ENCODE measurements at regions not wholly inside any gene's neighbourhood (a gene's known extent, or its start where the extent isn't known, plus 50 kb on each side); places are given as distances from the start of the nearest gene placed in this dataset.

DNA sequence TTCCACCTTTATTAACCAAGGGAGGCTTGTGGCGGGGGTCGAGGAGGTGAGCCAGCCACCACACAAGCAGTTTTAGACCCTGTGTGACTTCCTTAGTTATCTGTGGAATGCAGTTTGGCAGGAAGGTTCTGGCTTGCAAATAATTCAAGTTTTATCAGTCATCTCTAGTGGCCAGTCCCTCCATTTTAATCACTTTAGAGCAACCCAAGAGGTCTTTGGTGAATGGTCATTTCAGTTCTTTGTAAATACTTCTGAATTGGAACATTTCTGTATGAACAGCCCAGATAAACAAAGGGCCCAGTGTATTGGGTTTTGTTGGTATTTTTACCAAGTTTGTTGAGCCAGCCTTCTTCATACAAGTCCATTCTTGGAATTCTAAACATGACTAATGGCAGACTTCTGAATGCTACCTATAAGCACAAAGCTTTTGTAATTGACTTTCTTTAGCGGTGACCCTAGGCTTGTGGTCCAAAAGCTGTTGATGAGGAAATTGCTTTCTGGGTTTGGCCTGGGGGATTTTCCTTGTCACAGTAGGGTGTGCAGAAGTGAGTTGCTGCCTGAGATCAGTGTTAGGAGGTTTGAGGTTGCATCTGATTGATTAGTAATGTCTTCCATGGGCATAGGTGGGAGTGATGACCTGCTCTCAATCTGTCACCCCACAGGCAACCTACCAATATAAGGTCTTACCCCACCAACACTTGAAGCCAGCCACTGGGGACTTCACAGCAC, 193.3 kb upstream of the TOPAZ1 start:
- peaks cover 8% of the 10 kb centered on the region for H3K79me2 ChIP-seq (ENCODE audit: insufficient read depth, low read length)
- no peak overlapping the region for H2AFZ ChIP-seq (ENCODE audit: low read length)
- peak overlapping the region; percentile 16 for H3K4me2 ChIP-seq (ENCODE audit: insufficient read depth, low read length)
- H3K4me1 ChIP-seq (ENCODE audit: insufficient read depth, low read length) = peaks cover 2% of the 10 kb centered on the region
- H3K27ac ChIP-seq (ENCODE audit: low read depth, low read length) = no peak overlapping the region
- peaks cover 2% of the 10 kb centered on the region for H4K20me1 ChIP-seq (ENCODE audit: insufficient read depth, low read length)
- TF ChIP-seq, protein P1, sequence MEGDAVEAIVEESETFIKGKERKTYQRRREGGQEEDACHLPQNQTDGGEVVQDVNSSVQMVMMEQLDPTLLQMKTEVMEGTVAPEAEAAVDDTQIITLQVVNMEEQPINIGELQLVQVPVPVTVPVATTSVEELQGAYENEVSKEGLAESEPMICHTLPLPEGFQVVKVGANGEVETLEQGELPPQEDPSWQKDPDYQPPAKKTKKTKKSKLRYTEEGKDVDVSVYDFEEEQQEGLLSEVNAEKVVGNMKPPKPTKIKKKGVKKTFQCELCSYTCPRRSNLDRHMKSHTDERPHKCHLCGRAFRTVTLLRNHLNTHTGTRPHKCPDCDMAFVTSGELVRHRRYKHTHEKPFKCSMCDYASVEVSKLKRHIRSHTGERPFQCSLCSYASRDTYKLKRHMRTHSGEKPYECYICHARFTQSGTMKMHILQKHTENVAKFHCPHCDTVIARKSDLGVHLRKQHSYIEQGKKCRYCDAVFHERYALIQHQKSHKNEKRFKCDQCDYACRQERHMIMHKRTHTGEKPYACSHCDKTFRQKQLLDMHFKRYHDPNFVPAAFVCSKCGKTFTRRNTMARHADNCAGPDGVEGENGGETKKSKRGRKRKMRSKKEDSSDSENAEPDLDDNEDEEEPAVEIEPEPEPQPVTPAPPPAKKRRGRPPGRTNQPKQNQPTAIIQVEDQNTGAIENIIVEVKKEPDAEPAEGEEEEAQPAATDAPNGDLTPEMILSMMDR (IDR thresholded peaks at IDR 0.05; ENCODE audit: extremely low read depth, low read depth, low read length) = no peak
- H3K9me3 ChIP-seq (ENCODE audit: low read depth, low read length) = no peaks in the 10 kb centered on the region
- no peak overlapping the region for H3K4me3 ChIP-seq (ENCODE audit: insufficient read depth, low read length)
- peak; percentile 50 for DNase-seq (ENCODE audit: insufficient read length, low spot score, missing footprints)
- H3K36me3 ChIP-seq (ENCODE audit: insufficient read depth, low read length) = no peaks in the 10 kb centered on the region
- H3K27me3 ChIP-seq (ENCODE audit: insufficient read depth, low read length) = no peaks in the 10 kb centered on the region

DNA sequence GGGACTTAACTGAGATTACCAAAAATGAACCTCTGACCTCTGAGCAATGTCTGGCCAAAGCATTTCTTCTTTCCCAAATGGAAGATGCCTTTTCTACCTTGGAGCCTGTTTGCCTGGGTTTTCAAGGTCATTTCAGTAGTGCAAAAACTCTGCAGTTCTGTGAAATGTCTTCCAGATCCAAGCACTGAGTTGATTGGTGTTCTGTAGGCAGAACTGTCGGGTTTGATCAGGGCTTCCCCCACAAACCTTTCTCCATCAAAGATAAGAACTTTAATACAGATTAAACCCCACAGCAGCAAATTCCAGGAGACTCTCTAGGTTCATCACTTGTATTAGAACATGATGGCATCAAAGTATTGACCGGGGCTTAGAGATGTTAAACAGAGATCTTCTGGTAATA, 192.7 kb upstream of the TOPAZ1 start:
- Histone ChIP-seq H2AFZ (ENCODE audit: low read length) (no peak overlapping the region), H4K20me1 (ENCODE audit: insufficient read depth, low read length) (peaks cover 2% of the 10 kb centered on the region), H3K36me3 (ENCODE audit: insufficient read depth, low read length) (no peaks in the 10 kb centered on the region), H3K27ac (ENCODE audit: low read depth, low read length) (no peak overlapping the region), H3K4me2 (ENCODE audit: insufficient read depth, low read length) (no peak overlapping the region), H3K4me3 (ENCODE audit: insufficient read depth, low read length) (no peak overlapping the region), H3K9me3 (ENCODE audit: low read depth, low read length) (no peaks in the 10 kb centered on the region), H3K4me1 (ENCODE audit: insufficient read depth, low read length) (peaks cover 2% of the 10 kb centered on the region), H3K27me3 (ENCODE audit: insufficient read depth, low read length) (no peaks in the 10 kb centered on the region), H3K79me2 (ENCODE audit: insufficient read depth, low read length) (peaks cover 6% of the 10 kb centered on the region)
- DNase-seq (ENCODE audit: insufficient read length, low spot score, missing footprints) = no peak
- TF ChIP-seq, protein P1 (IDR thresholded peaks at IDR 0.05; ENCODE audit: extremely low read depth, low read depth, low read length) = no peak

DNA sequence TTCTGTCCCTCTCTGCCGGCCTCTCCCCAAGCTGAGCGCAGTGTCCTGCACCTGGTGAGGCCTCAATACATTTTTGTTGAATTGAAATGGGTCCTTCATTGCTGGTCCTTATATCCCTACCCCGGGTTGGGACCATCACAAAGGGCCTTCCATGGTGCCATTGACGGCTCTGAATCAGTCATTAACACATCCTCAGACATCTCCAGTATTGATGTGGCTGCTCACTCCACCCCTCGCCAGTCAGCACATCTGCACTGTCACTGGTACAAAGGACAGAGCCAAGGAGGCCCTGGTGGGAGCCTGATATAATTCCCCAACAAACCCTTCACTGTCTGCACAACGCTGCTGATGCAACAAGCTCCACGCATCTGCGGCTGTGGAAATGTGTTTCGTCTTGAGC, 191.6 kb upstream of the TOPAZ1 start:
- no peaks in the 10 kb centered on the region for H3K9me3 ChIP-seq (ENCODE audit: low read depth, low read length)
- DNase-seq (ENCODE audit: insufficient read length, low spot score, missing footprints) = no peak
- H3K4me2 ChIP-seq (ENCODE audit: insufficient read depth, low read length) = no peak overlapping the region
- H3K79me2 ChIP-seq (ENCODE audit: insufficient read depth, low read length) = peaks cover 6% of the 10 kb centered on the region
- peaks cover 2% of the 10 kb centered on the region for H4K20me1 ChIP-seq (ENCODE audit: insufficient read depth, low read length)
- TF ChIP-seq, protein P1 (IDR thresholded peaks at IDR 0.05; ENCODE audit: extremely low read depth, low read depth, low read length) = no peak
- no peak overlapping the region for H3K4me3 ChIP-seq (ENCODE audit: insufficient read depth, low read length)
- H3K27ac ChIP-seq (ENCODE audit: low read depth, low read length) = no peak overlapping the region
- H3K27me3 ChIP-seq (ENCODE audit: insufficient read depth, low read length) = no peaks in the 10 kb centered on the region
- no peak overlapping the region for H2AFZ ChIP-seq (ENCODE audit: low read length)
- H3K4me1 ChIP-seq (ENCODE audit: insufficient read depth, low read length) = peaks cover 2% of the 10 kb centered on the region
- H3K36me3 ChIP-seq (ENCODE audit: insufficient read depth, low read length) = no peaks in the 10 kb centered on the region

DNA sequence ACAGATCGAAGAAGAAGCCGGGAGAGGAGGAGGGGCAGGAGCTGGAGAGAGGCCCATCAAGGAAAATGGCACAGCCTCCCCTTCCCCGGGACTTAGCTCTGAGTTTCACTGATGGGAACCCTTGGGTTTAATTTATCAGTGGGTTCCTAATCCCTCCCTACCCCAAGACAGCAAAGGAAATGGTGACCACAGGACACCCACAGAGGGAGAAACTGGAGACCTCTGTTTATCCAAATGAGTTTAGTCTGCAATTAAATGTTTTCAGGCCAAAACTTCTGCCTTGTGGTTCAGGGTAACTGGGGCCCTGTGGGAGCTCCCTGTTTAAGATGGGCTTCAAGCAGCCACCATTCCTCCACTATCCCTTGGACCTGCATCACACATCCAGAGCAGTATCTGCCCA, 190.8 kb upstream of the TOPAZ1 start:
- TF ChIP-seq, protein P1 (IDR thresholded peaks at IDR 0.05; ENCODE audit: extremely low read depth, low read depth, low read length) = no peak
- H3K79me2 ChIP-seq (ENCODE audit: insufficient read depth, low read length) = peaks cover 6% of the 10 kb centered on the region

More for the DNA sequence above, 190.8 kb upstream of the TOPAZ1 start:
- Histone ChIP-seq H3K27me3 (ENCODE audit: insufficient read depth, low read length) (no peaks in the 10 kb centered on the region), H3K4me3 (ENCODE audit: insufficient read depth, low read length) (no peak overlapping the region), H4K20me1 (ENCODE audit: insufficient read depth, low read length) (peaks cover 2% of the 10 kb centered on the region), H2AFZ (ENCODE audit: low read length) (no peak overlapping the region), H3K4me1 (ENCODE audit: insufficient read depth, low read length) (peaks cover 2% of the 10 kb centered on the region), H3K27ac (ENCODE audit: low read depth, low read length) (no peak overlapping the region), H3K4me2 (ENCODE audit: insufficient read depth, low read length) (no peak overlapping the region), H3K36me3 (ENCODE audit: insufficient read depth, low read length) (no peaks in the 10 kb centered on the region), H3K9me3 (ENCODE audit: low read depth, low read length) (no peaks in the 10 kb centered on the region)
- DNase-seq (ENCODE audit: insufficient read length, low spot score, missing footprints) = no peak

Measured in osteoblast (primary cell).